Smooth muscle cell (in vitro differentiated cells): ENCODE measurements at regions not wholly inside any gene's neighbourhood (a gene's known extent, or its start where the extent isn't known, plus 50 kb on each side); places are given as distances from the start of the nearest gene placed in this dataset.

Experiments
- DNase-seq: peaks from one replicate; lab custom pipeline; 2025; ENCODE audit not compliant: unreplicated experiment; lab: John Stamatoyannopoulos, UW
- H2AFZ ChIP-seq: fragments of 200-600 bp; sonication (generic); 2 replicates; pipeline ENCODE4 v1.6.0; 2016; ENCODE audit warnings: antibody characterized with exemption, low read depth, mild to moderate bottlenecking
- H3F3A ChIP-seq: fragments of 200-600 bp; sonication (generic); 2 replicates; pipeline ENCODE4 v1.6.0; 2017; ENCODE audit warnings: antibody characterized with exemption, low read depth
- H3K27ac ChIP-seq: fragments of 200-600 bp; sonication (generic); 2 replicates; pipeline ENCODE4 v1.5.1; 2016; ENCODE audit warnings: low read depth, mild to moderate bottlenecking
- H3K27me3 ChIP-seq: fragments of 200-600 bp; sonication (generic); 2 replicates; pipeline ENCODE4 v1.6.1; 2016; ENCODE audit warnings: low read depth, mild to moderate bottlenecking
- H3K36me3 ChIP-seq: fragments of 200-600 bp; sonication (generic); 2 replicates; pipeline ENCODE4 v1.5.1; 2016; ENCODE audit warnings: low read depth
- H3K4me1 ChIP-seq: fragments of 200-600 bp; sonication (generic); 2 replicates; pipeline ENCODE4 v1.5.1; 2016; ENCODE audit warnings: low read depth
- H3K4me2 ChIP-seq: fragments of 200-600 bp; sonication (generic); 2 replicates; pipeline ENCODE4 v1.6.0; 2016; ENCODE audit warnings: mild to moderate bottlenecking
- H3K4me3 ChIP-seq: fragments of 200-600 bp; sonication (generic); 2 replicates; pipeline ENCODE4 v1.5.1; 2016; ENCODE audit warnings: mild to moderate bottlenecking
- H3K79me2 ChIP-seq: fragments of 200-600 bp; sonication (generic); 2 replicates; pipeline ENCODE4 v1.6.0; 2016; ENCODE audit warnings: low read depth, mild to moderate bottlenecking
- H3K9ac ChIP-seq: fragments of 200-600 bp; sonication (generic); 2 replicates; pipeline ENCODE4 v1.6.0; 2016; ENCODE audit warnings: low read depth
- H3K9me3 ChIP-seq: fragments of 200-600 bp; sonication (generic); replicated peaks from 2 replicates; pipeline ENCODE4 v1.5.1; 2016; ENCODE audit warnings: low read depth
- H4K20me1 ChIP-seq: fragments of 200-600 bp; sonication (generic); 2 replicates; pipeline ENCODE4 v1.6.0; 2016; ENCODE audit warnings: low read depth
- CTCF ChIP-seq: fragments of 200-600 bp; sonication (generic); IDR thresholded peaks from 2 replicates; pipeline ENCODE4 v1.5.1; 2017; ENCODE audit warnings: borderline replicate concordance, mild to moderate bottlenecking, antibody characterized with exemption; ENCODE audit not compliant: insufficient read depth, poor library complexity, severe bottlenecking
- WGBS: methylation state at CpG from one replicate; pipeline ENCODE4 v1.1.7; 2016; ENCODE audit warnings: low lambda C conversion rate; 5-methylcytosine and 5-hydroxymethylcytosine counted together

DNA sequence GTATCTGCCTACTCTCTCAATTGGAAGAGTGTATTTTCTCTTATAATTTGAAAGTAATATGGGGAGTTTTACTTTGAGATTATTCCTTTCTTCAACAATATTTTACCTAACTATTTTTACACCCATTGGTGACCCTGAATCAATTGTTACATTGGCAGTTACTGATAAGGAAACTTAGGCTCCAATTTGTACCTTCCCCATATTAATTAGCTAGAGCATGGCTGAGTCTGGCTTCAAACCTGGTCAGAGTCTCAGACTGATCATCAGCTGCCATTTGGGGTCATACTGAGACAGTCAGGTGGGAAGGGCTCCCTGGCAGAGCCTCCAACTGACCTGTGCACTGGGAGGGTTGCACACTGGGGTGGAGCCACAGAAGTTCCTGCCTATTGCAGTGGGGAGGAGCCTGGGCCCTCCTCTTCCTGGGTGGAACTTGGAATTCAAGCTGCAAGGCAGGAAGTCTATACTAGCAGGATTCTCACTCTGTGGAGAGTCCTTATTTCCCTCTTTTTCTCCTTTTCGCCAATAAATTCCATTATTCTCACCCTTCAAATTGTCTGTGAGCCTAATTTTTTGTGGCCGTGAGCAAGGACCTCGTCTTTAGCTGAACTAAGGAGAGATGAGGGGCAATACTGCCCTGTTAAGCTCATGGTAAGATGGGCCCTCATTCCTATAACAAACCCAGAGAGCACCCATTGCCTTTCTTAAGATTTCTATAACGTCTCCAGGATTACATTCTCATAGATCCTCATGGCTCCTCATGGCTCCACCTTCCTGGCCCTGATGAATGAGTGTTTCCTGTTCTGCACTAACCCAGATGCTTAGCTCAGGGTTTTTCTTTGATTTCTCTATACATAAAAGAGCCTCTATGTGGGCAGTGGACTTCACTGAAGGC, 285.1 kb downstream of the ADGB start:
- no peaks in the 10 kb centered on the region for H3F3A ChIP-seq
- TF ChIP-seq CTCF: no peak
- no peak overlapping the region for H3K4me3 ChIP-seq
- no peaks in the 10 kb centered on the region for H4K20me1 ChIP-seq
- H3K4me1 ChIP-seq: peaks cover 7% of the 10 kb centered on the region
- H3K27me3 ChIP-seq: no peaks in the 10 kb centered on the region
- no peaks in the 10 kb centered on the region for H3K79me2 ChIP-seq
- 86% methylated on average over 4 of the region's 4 CpGs for WGBS
- H2AFZ ChIP-seq: no peak overlapping the region
- H3K36me3 ChIP-seq: no peaks in the 10 kb centered on the region
- no peaks in the 10 kb centered on the region for H3K9me3 ChIP-seq
- no peak for DNase-seq
- no peak overlapping the region for H3K4me2 ChIP-seq
- H3K9ac ChIP-seq: no peak overlapping the region
- H3K27ac ChIP-seq: no peak overlapping the region

- no peak for DNase-seq
- WGBS: 83% methylated on average over 2 of the region's 2 CpGs
- H4K20me1 ChIP-seq: no peaks in the 10 kb centered on the region
- no peaks in the 10 kb centered on the region for H3K36me3 ChIP-seq
- H3K27ac ChIP-seq: no peak overlapping the region
- no peak overlapping the region for H2AFZ ChIP-seq
- H3K27me3 ChIP-seq: no peaks in the 10 kb centered on the region
- peaks cover 7% of the 10 kb centered on the region for H3K4me1 ChIP-seq
- no peak overlapping the region for H3K4me2 ChIP-seq
- H3F3A ChIP-seq: no peaks in the 10 kb centered on the region
- H3K9me3 ChIP-seq: no peaks in the 10 kb centered on the region
- H3K4me3 ChIP-seq: no peak overlapping the region
- no peak for TF ChIP-seq CTCF
- no peaks in the 10 kb centered on the region for H3K79me2 ChIP-seq
- no peak overlapping the region for H3K9ac ChIP-seq
These were observed 286.0 kb downstream of the ADGB start for GRCh38 chr6:146884728-146885127.

- H3K4me3 ChIP-seq: no peak overlapping the region
- H4K20me1 ChIP-seq: no peaks in the 10 kb centered on the region
- no peak overlapping the region for H2AFZ ChIP-seq
- no peak overlapping the region for H3K27ac ChIP-seq
- no peaks in the 10 kb centered on the region for H3F3A ChIP-seq
- no peaks in the 10 kb centered on the region for H3K36me3 ChIP-seq
- H3K27me3 ChIP-seq: no peaks in the 10 kb centered on the region
- no peaks in the 10 kb centered on the region for H3K79me2 ChIP-seq
- TF ChIP-seq CTCF: no peak
- H3K4me2 ChIP-seq: no peak overlapping the region
- 84% methylated on average over 4 of the region's 4 CpGs for WGBS
- H3K9me3 ChIP-seq: no peaks in the 10 kb centered on the region
- H3K9ac ChIP-seq: no peak overlapping the region
- DNase-seq: no peak
- peaks cover 7% of the 10 kb centered on the region for H3K4me1 ChIP-seq
These were observed 287.1 kb downstream of the ADGB start for GRCh38 chr6:146885708-146886457.
